ENCODE measurements at regions not wholly inside any gene's neighbourhood (a gene's known extent, or its start where the extent isn't known, plus 50 kb on each side); places are given as distances from the start of the nearest gene placed in this dataset.

DNA sequence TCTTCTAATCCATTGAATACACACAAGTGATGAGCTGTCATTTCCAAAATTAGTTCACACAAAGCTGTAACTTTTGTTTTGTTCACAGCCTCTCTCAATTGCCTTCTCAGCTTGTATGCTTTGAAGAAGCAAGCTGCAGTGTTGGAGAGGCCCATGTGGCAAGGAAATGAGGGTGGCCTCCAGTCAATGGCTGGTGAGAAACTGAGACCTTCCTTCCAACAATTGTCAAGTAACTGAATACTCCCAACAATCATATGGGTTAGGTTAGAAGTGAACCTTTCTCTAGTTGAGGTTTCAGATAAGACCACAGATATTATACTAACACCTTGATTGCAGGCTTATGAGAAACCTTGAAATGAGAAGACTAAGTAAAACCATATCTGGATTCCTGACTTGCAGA is 82.4 kb upstream of the SOX9 start:
- Histone ChIP-seq H3K4me1 (ENCODE audit: control insufficient read depth, insufficient read depth, low read length) (no peaks in the 10 kb centered on the region), H3K9me3 (ENCODE audit: control insufficient read depth, insufficient read depth, low read depth, low read length) (no peaks in the 10 kb centered on the region), H3K27me3 (ENCODE audit: control insufficient read depth, insufficient read depth, low read length) (peaks cover 9% of the 10 kb centered on the region; the same call in 1 of the 2 replicates), H3K36me3 (ENCODE audit: control insufficient read depth, insufficient read depth, low read length) (no peaks in the 10 kb centered on the region), H3K27ac (ENCODE audit: low read length) (no peak overlapping the region), H3K4me3 (ENCODE audit: low read depth in 2 of 2, low read length in 2 of 2) (no peak overlapping the region)
- CTCF ChIA-PET = no interaction called here
- POLR2A ChIA-PET = interaction anchor here (0.6 kb wide), 2 partner anchors 72 to 353 kb away, joined by 3 read pairs; no protein-coding TSS in a partner anchor
- DNase-seq (ENCODE audit: low read depth, low spot score) (no peak), ATAC-seq (no peak)
- intact Hi-C loops (cut with micrococcal nuclease; ENCODE audit: unreplicated experiment) = no loop called here
- in situ Hi-C loops (cut with HindIII; ENCODE audit: low pct_unique_long_range_greater_than_20kb, low sequenced_read_pairs) = no loop called here
- BruUV-seq (replicated peaks) = no TSS peak
- TF ChIP-seq TCF7L2 (IDR thresholded peaks at IDR 0.05; ENCODE audit: low read depth, low read length) = no peak
- no peak for TF ChIP-seq SIN3A (IDR thresholded peaks at IDR 0.05; ENCODE audit: borderline replicate concordance, insufficient read depth, low read depth, low read length)
- no peak for TF ChIP-seq POLR2AphosphoS5 (IDR thresholded peaks at IDR 0.05; ENCODE audit: low read depth, low read length)
- TF ChIP-seq, protein P1, sequence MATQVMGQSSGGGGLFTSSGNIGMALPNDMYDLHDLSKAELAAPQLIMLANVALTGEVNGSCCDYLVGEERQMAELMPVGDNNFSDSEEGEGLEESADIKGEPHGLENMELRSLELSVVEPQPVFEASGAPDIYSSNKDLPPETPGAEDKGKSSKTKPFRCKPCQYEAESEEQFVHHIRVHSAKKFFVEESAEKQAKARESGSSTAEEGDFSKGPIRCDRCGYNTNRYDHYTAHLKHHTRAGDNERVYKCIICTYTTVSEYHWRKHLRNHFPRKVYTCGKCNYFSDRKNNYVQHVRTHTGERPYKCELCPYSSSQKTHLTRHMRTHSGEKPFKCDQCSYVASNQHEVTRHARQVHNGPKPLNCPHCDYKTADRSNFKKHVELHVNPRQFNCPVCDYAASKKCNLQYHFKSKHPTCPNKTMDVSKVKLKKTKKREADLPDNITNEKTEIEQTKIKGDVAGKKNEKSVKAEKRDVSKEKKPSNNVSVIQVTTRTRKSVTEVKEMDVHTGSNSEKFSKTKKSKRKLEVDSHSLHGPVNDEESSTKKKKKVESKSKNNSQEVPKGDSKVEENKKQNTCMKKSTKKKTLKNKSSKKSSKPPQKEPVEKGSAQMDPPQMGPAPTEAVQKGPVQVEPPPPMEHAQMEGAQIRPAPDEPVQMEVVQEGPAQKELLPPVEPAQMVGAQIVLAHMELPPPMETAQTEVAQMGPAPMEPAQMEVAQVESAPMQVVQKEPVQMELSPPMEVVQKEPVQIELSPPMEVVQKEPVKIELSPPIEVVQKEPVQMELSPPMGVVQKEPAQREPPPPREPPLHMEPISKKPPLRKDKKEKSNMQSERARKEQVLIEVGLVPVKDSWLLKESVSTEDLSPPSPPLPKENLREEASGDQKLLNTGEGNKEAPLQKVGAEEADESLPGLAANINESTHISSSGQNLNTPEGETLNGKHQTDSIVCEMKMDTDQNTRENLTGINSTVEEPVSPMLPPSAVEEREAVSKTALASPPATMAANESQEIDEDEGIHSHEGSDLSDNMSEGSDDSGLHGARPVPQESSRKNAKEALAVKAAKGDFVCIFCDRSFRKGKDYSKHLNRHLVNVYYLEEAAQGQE (IDR thresholded peaks at IDR 0.05; ENCODE audit: insufficient read depth in 1 of 2, low read depth in 2 of 2, low read length in 1 of 2) = no peak
- TF ChIP-seq, protein P2, sequence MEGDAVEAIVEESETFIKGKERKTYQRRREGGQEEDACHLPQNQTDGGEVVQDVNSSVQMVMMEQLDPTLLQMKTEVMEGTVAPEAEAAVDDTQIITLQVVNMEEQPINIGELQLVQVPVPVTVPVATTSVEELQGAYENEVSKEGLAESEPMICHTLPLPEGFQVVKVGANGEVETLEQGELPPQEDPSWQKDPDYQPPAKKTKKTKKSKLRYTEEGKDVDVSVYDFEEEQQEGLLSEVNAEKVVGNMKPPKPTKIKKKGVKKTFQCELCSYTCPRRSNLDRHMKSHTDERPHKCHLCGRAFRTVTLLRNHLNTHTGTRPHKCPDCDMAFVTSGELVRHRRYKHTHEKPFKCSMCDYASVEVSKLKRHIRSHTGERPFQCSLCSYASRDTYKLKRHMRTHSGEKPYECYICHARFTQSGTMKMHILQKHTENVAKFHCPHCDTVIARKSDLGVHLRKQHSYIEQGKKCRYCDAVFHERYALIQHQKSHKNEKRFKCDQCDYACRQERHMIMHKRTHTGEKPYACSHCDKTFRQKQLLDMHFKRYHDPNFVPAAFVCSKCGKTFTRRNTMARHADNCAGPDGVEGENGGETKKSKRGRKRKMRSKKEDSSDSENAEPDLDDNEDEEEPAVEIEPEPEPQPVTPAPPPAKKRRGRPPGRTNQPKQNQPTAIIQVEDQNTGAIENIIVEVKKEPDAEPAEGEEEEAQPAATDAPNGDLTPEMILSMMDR (IDR thresholded peaks at IDR 0.05) = no peak

DNA sequence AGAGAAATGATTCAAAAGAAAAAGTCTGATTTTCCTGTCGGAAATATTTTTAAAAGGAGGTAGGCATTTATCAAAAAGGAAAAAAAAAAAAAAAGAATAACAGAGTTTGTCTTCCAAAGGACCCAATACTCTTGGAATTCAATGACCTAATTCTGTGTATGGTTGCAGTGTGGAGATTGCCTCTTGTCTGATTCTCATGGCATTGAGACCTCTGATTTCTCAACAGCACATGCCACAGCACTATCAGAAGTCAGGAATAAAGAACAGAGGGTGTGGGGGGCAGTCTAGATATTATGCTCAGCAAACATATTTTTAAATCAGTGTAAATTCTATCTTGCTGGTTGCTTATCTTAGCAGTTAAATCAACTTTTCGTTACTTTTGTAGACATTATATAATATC is 81.3 kb upstream of the SOX9 start:
- Histone ChIP-seq H3K4me3 (ENCODE audit: low read depth in 2 of 2, low read length in 2 of 2) (no peak overlapping the region), H3K36me3 (ENCODE audit: control insufficient read depth, insufficient read depth, low read length) (no peaks in the 10 kb centered on the region), H3K9me3 (ENCODE audit: control insufficient read depth, insufficient read depth, low read depth, low read length) (no peaks in the 10 kb centered on the region), H3K27ac (ENCODE audit: low read length) (no peak overlapping the region), H3K4me1 (ENCODE audit: control insufficient read depth, insufficient read depth, low read length) (no peaks in the 10 kb centered on the region), H3K27me3 (ENCODE audit: control insufficient read depth, insufficient read depth, low read length) (peaks cover 9% of the 10 kb centered on the region; the same call in 1 of the 2 replicates)
- DNase-seq (ENCODE audit: low read depth, low spot score) (no peak), ATAC-seq (no peak)
- no TSS peak for BruUV-seq (replicated peaks)
- CTCF ChIA-PET = no interaction called here
- POLR2A ChIA-PET = no interaction called here
- intact Hi-C loops (cut with micrococcal nuclease; ENCODE audit: unreplicated experiment) (no loop called here), in situ Hi-C loops (cut with HindIII; ENCODE audit: low pct_unique_long_range_greater_than_20kb, low sequenced_read_pairs) (no loop called here)
- TF ChIP-seq, protein P2 (IDR thresholded peaks at IDR 0.05) = no peak
- TF ChIP-seq TCF7L2 (IDR thresholded peaks at IDR 0.05; ENCODE audit: low read depth, low read length) (no peak), SIN3A (IDR thresholded peaks at IDR 0.05; ENCODE audit: borderline replicate concordance, insufficient read depth, low read depth, low read length) (no peak), POLR2AphosphoS5 (IDR thresholded peaks at IDR 0.05; ENCODE audit: low read depth, low read length) (no peak)
- TF ChIP-seq, protein P1 (IDR thresholded peaks at IDR 0.05; ENCODE audit: insufficient read depth in 1 of 2, low read depth in 2 of 2, low read length in 1 of 2) = no peak

Data from Panc1 (cell line).